ENCODE measurements at regions not wholly inside any gene's neighbourhood (a gene's known extent, or its start where the extent isn't known, plus 50 kb on each side); places are given as distances from the start of the nearest gene placed in this dataset.

DNA sequence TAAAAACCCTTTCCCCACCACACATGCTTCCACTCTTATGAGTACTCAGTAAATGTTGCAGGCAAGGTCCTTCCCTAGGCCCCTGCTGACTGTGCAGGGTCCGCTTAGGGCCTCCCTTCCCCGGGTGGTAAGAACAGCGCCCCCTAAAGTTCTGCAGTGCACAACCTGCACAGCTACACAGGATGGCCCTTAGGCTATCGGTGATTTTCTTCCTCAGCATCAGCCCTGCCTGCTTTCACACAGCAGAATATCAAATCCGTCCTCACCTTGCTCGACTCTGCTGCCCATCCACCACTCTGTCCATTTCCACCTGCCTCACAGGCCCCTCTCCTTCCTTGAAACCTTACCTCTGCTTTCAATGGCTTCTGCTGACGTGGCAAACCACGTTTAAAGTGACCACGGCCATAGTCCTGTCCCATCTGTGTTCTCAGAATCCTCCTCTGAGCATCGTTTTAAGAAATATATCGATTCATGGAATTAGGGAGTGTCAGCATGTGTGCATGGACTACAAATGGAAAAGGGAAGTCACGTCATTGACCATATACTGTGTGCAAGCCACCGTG is 51.4 kb upstream of the TMEM132E start:
- DNase-seq: no peak

DNA sequence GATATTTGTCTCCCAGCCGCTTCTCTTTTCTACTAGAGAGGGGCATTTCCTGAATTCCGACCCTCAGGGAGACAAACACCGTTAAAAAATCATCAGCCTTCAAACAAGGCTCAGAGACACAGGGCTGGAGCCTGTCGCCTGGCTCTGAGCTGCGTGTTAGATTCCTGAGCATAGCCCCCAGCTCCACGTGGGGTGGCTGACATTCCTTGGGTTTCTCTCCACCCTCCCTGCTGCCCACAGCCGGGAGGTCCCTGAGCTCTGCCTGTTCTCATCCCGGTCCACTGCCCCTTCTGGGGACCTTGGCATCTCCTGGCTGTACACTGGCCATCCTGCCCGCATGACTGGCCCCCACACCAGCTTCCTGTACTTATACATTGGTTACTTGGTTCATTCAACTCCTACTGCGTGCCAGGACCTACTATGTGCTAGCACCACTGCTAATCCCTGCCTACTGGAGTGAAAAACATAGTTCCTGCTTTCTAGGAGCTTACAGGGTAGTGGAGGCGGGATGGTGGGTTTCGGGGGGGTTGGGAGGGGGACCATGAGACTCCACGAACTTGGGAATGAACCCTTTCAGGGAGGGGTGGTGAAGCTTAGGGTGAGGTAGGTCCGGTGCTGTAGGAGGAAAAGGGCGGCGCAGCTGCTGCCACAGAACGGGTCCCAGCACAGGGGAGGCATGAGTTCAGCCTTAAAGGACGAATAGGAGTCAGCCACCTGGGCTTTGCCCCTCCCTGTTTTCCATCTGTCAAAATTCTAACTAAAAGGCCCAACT is 52.1 kb upstream of the TMEM132E start:
- DNase-seq: no peak

DNA sequence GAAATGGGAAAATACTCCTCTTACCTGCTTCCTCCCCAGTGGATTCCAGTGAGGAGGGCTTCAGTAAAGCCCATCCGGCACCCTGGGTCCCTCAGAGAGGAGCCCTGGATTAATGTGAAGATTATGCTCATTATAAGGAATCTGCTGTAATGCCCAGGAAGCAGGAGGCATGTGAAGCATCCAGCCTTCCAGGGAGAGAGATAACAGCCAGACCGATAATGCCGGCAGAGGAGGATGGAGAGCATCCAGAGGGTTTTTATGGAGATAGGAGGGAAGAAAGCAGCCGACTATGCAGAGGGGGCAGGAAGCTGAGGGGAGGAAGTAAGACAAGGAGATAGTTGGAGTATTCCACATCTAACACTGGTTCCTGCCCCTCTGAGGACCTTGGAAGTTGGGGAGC is 53.7 kb upstream of the TMEM132E start:
- no peak for DNase-seq

DNA sequence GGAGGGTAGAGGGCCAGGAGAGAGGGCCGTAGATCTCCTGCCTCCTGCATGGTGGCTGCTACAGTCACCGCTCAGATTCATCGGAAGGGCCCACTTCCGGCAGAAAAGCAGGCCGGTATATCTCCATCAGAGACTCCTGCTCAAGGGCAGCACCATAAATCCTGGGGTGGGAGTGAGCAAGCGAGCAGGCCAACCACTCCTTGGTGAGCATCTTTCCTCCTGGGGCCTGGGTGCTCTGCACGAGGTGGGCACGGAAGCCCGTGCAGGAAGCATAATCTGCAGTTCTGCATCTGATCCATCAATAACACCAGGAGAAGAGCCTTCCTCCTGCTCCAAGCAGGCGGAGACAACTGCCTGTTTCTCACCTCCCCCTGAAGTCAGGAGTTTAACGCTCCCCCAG is 57.4 kb upstream of the TMEM132E start:
- DNase-seq: no peak

DNA sequence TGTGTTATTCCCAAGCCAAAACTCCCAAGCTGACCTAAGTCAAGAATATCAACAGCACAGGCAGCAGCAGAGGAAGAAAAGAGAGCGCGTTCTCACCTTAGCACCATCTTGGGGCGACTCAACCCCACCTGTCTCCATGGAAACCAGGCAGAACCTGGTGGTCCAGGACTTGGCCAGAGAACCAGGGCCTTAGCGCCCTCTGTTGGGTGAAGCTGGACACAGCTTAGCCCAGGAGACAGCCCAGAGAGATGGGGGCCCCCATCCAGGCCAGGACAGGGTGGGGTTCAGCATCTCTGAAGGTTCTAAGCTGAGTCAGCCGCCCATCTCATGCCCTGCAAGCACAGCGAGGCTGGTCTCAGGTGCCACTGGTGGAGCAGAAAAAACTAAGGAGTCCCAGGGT is 60.1 kb upstream of the TMEM132E start:
- DNase-seq: peak; percentile 33

DNA sequence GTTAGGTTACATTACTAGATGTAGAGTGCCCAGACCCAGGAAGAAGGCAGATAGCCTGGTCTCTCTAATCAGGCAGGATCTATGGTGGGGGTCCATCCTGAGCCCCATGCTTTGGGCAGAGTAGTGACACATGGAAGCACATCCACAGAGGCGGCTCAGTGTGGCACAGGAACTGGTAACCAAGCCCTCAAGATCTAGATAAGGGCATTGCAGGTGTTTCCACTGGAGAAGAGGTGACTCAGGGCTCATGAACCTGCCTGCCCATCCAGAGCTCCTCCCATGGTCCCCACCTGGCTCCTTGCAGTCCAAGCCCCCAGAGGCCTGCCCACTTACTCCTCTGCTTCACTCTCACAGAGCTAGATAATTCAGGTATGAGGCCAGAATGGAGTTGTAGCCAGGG is 62.0 kb upstream of the TMEM132E start:
- no peak for DNase-seq

DNA sequence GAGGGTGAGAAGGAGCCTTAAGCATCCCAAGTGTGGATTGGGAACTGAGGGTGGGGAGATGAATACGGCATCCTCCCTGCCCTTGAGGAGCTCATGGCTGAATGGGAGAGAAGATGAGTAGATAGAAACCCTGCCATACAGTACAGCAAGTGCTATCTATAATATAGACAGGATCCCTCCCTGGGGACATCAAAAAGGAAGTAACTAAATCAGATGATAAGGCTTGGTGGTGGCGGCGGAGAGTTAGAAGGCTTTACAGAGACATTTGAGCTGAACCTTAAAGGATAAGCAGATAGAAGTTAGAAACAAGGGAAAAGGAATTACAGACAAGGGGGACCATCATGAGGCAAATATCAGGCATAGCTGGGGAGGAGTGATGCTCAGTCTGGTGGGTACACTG is 67.5 kb upstream of the TMEM132E start:
- no peak for DNase-seq

DNA sequence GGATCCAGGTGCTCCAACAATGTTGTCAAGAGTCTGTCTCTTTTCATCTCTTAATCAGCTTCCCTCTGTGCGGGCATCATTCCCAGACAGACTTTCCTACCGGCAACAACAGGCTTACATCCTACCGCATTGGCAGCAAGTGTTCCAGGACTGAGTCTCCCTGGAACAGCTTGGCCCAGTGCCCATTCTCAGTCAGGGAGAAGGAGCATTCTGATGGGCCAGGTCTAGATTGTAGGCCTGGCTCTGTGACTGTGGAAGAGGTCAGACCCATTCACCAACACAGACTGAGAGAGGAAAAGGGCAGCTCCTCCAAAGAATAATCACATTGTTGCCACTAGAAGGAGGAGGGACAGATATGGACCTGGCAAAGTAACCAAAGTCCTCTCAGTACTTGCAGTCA is 68.1 kb upstream of the TMEM132E start:
- no peak for DNase-seq

DNA sequence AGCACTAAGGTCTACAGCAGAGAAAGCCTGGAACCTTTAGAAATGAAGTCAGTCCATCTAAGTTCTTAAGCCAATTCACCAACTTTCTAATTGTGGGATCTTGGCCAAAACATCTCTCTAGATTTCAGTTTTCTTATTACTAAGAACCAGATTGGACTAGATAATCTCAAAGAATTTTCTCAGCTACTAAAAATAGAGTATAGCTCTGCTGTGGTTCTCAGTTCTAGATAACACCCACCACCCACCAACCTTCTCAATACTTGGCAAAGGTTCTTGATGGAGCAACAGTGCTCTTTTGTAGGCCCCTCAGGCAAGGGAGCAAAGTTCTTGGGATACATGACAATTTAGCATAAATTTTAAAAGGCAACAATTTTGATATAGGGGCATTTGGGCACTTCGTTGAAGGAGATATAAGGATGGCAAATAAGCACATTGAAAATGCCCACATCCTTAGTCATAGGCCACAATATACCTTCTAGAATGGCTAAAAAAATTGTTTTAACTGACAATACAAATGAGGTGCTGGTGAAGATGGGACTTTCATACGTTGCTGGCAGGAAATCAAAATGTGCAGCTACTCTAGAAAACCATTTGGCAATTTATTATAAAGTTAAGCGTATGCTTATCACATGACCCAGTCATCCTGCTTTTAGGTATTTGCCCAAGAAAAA is 74.4 kb upstream of the TMEM132E start:
- no peak for DNase-seq

DNA sequence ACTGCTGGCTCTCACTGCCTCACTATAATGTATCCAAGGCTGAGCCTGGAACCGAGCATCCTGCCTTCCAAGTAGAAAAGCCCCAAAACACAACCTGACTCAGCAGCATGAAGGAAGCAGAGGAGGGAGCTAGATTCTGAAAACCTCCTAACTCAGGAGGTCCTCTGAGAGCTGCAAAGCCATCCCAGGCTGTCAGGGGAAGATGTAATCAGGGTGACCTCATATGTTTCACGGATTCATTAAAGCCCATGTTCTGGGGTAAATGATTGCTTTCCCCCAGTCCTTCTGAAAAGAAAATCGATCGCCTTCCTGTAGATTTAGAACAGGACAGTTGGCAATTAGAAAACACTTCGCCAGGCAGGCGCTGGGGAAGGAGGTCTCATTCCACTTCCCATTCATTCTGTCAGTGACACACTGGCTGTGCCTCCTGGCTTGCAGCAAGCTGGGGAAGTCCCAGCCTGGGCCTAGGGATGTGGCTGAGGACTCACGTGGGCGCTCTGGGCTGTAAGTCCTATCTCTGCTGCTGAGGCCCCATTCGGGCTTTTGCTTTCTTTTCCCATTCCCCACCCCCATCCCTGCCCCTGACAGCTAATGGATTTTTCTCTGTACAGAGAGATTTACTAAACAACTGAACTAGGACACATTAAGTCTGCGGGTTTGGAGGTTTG is 75.7 kb upstream of the TMEM132E start:
- DNase-seq: no peak

DNA sequence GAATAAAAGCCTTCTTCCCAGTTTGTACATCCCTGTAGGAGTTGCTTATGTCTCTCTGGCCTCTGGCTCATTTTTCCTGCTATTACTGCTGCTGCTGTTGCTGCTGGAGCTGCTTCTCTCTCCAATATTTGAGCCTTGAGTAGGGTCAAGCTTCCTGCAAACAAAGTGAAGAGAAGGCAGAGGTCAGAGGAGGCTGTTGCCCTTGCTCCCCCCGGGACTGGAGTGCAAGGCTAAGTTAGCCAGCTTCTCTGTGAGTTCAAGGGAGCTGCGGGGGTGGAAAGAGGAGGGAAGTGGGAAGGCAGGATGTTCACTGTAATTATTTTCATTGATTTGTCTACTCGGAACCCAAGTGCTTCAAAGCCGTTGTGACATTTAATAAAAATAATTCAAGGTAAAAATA is 77.0 kb upstream of the TMEM132E start:
- DNase-seq: no peak

DNA sequence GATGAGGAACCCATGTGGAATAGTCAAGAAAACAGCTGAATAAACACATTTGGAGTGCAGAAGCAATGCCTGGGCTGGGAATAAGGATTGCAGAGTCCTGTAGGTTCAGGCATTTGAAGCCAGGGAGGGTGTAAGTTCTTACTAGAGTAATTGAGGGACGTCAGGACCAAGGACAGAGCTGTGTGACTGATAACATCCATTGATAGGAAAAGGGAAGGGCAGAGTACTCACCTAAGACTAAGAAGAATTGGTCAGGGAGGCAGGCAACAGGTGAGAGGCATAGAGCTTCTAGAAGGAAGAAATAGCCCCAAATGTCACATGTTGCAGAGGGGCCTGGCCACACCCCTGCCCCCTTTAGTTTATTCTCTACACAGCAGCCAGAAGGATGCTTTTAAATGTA is 79.8 kb upstream of the TMEM132E start:
- DNase-seq: peak; percentile 57

DNA sequence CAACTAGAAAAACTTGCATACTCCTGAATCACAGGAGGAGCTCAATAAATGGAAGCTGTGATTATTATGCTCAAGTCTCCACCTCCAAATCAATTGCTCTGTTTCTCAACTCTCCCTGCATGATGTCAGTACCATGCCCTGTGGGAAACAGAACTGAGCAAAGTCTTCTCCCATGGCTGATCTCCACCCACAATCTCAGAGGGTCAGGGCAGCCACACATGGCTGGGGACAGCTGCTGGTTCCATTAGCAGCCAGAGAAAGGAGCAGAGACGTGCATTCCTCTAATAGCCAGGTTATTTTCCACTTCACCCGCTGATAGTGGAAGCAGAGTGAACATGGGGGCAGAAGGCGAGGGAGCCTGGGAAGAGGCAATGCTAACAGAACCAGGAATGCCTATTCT is 85.5 kb upstream of the TMEM132E start:
- no peak for DNase-seq

DNA sequence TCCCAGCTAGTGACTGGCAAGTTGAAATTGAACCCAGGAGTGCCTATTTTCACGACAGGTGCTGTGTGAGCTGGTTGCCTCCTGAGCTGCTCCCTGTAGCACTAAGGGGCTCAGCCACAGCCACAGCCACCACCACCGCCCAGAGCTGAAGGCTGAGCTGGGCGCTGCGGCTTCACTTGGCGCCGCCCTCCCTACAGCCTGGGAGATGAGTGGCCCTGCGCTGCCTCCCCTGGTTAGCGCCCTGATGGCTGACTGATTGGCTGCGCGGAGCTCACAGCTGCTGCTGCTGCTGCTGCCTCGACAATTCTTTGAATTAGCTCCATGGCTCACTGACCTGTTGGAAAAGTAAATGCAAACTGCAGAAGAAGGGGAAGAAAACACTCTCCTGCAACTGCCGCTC is 91.8 kb upstream of the TMEM132E start:
- no peak for DNase-seq

DNA sequence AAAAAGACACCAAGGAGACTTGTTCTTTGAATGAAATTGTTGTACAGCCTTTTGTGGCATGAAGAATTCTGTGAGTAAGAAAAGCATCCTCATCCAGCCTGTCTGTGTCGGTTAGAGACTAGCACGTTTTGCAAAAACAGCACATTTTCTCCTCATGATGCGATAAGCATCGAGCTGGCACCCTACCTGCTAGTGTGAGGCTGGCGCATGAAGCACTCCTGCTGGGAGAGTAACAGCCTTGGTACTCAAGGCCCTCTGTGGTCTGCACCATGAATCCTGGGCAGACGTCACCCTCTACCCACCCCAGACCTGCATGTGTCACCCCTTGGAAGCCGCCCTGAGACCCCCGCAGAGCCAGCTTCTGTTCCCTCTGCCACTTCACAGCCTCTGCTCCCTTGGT is 92.6 kb upstream of the TMEM132E start:
- no peak for DNase-seq

DNA sequence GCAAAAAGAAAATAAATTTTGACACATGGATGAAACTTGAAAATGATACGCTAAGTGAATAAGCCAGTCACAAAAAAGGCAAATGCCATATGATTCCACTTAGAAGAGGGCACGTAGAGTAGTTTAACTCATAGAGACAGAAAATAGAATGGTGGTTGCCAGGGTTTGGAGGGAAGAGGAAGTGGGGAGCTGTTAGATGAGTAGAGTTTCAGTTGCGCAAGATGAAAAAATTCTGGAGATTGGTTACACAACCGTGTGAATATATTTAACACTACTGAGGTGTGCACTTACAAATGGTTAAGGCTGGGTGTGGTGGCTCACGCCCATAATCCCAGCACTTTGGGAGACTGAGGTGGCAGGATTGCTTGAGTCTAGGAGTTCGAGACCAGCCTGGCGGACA is 93.4 kb upstream of the TMEM132E start:
- DNase-seq: no peak

DNA sequence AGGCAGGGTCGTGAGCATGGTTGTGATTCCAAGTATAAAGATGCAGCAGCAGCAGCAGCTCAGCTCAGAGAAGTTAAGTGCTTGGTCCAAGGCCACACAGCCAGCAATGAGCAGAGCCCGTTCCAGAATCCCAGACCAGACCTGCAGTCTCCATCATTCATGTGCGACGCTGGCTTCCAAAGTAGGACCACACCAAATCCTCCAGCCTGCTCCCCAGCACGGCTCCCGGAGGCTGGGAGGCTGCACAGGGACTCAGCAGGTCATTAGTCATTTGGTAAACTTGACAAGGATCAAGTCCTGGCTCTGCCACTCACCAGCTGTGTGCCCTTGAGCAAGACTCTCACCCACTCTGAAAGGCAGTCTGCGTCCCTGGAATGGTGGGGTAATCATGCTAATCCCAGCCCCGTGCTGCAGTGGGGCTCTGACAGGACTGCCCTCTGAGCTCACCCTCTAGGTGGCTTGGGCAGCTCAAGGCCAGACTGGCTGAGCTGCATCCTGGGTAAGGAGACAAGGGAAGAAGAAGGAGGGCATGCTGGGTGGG is 95.1 kb upstream of the TMEM132E start:
- DNase-seq: no peak

DNA sequence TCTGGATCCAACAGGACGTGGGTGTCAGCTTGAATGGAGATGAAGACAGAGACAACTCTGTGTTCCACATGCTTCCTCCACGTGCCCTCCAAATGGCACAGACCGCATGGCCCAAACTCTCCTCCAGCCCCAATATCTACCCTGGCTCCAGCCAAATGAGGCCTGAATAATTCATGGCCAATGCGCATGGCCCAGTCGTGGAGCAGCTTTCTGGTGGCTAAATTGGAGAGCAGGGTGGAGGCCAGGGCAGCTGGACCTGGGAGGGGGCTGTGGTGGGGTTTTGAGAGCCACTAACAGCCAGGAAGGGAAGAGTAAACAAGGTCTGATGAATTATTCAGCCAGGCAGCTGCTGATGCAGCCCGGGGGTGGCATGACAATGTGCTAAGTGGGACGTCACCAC is 96.7 kb upstream of the TMEM132E start:
- no peak for DNase-seq

DNA sequence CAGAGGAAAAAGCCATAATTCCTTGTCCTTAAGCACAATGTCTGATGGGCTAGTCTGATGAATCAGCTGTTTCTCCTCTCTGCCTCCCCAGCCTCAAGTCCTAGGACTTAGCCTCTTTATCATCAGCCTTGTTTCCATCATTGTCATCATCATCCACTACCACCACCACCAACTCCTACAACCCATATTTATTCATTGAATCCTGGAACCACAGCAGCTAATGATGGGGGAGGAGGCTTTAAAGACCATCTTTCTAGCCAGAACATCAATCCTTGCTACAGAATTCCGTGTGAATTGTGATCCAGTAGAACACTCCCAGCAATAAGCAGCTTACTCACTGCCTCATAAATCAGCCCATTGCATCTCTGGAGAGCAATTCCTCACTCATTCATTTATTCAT is 97.6 kb upstream of the TMEM132E start:
- no peak for DNase-seq

DNA sequence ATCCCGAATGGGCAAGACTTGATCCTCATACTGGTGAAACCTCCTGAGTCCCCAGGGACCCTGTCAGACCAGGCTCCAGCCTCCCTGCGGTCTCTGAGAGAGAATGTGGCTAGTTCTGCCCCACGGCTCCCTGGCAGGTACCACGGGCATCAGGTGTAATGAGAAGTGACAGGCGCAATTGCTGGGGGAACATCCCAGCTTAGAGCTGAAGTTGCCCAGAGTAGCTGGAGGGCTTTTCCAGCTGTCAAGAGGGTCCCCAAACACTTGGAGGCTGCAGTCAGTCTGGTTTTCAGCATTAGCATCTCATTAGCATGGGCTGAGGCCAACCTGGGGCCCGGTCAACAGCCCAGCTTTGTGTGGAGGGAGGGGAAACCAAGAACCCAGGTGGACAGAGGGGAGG is 100.0 kb upstream of the TMEM132E start:
- no peak for DNase-seq

DNA sequence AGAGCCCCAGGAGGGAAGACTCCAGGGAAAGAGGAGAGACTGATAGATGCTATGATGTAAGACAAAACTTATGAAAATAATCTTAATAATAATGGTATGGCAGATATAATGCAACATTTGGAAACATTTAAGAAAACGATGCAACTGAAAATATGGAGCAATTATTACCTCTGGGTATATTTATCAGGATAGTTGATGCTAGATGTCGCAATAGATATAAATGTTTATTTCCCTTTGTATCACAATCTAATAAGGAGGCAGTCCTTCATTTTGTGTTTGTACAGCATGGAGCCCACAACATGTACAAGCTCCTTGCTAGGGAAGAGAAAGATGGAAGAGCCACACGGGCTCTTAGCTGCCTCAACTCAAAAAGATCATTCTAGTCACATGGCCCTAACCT is 101.1 kb upstream of the TMEM132E start:
- DNase-seq: no peak

DNA sequence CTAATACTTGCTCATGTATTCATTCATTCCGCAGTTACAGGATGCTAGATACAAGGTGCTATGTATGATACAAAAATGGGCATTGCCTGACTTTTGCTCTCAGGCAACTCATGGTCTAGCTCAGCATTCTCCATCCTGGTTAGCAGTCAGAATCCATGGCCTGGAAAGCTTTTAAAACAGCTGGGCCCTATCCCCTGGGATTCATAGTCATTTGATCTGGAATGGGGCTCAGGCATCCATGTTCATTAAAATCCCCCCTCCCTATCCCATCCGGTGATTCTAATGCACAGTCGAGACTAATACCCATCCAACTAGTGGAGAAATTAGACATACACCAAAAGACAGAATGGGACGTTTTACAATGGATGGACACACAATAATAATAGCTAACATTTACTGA is 104.1 kb upstream of the TMEM132E start:
- DNase-seq: no peak

DNA sequence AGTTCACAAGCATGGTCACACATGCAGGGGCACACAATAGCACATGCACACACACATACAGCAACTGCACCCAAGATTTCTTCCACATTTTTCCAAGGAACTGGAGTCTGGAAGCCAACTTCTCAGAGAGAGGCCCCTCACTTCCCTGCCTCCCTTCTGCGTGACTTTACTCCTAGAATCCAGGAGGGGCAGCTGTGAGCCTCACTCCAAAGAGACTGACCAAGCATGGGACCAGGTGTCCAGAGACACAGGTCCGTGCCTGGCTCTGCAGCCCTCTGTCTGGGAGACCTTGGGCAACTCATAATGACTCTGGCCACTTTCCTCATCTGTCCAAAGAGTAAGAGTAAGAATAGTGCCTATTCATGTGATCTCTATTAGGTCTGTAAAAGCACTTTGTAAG is 104.7 kb upstream of the TMEM132E start:
- no peak for DNase-seq

DNA sequence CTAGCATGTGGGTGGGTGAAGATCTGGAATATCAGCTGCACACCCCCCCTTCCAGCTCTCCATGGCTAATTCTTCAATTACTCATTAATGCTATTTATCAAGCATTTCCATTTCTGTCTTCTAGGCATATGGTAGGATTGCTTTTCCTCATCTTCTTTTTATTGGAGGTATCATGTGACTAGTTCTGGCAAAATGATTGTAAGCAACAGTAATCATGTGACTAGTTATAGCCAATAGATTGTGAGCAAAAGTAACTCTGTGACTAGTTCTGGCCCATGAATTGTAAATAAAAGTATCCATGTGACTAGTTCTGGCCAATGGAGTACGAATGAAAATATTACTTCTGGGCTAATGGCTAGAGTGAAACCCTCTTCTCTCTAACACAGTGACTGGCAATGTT is 107.0 kb upstream of the TMEM132E start:
- no peak for DNase-seq
